GM23338 (cell line): ENCODE measurements at regions not wholly inside any gene's neighbourhood (a gene's known extent, or its start where the extent isn't known, plus 50 kb on each side); places are given as distances from the start of the nearest gene placed in this dataset.
A peak's percentile ranks its signal among the peaks of the same experiment; 100 is the strongest.

Experiments used
- CREB1 ChIP-seq: fragments of 250-450 bp; sonication (Bioruptor Pico); IDR thresholded peaks from 2 replicates; pipeline ENCODE4 v1.5.0; 2020; ENCODE audit warnings: low read depth, mild to moderate bottlenecking, moderate library complexity
- EZH2phosphoT487 ChIP-seq: fragments of 200-600 bp; sonication (generic); IDR thresholded peaks from one replicate; pipeline ENCODE4 v1.8.1; 2018; ENCODE audit warnings: antibody characterized with exemption; ENCODE audit not compliant: unreplicated experiment
- TF ChIP-seq, protein P1 (sequence below), 2 experiments: fragments of 200-600 bp in 1 of 2; sonication (generic) in 1 of 2; conservative IDR thresholded peaks; 2 replicates each; pipeline versions ENCODE4 v1.5.1 to v1.6.1; 2016 to 2017; ENCODE audit warnings: antibody characterized with exemption in 2 of 2, low read depth in 2 of 2, mild to moderate bottlenecking in 2 of 2, moderate library complexity in 1 of 2

DNA sequence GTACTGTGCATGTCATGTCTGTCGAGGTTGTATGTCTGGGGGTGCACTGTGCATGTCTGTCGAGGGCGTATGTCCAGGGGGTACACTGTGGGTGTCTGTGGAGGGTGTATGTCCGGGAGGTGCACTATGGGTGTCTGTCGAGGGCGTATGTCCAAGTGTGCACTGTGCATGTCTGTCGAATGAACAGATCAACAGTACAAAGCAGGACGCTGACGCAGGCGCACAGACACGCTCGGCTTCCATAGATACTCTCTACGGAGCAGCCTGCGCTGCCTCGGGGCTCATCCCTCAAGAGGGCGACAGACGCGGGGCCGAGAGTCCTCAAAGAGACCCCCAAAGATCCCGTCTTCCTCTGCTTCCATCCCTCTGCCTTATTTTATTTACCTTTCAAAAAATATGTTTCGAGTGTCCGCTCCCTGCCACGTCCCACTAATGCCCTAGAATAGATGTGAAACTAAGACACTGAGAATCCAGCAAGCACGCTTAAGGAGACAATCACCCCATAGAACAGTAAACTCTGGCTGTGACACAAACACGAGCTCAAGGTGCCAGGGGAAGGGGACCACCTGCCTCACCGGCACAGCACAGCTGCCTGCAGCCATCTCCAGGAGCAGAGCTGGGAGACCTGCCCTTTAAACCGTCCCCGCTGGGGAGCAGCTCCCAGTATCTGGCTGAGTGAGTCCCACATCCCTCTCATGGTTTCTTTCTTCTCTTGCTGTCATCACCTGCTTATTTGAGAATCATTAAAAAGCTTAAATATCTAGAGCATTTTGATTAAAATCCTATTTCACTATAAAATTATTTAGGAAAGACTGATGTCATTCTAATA lies 250.5 kb upstream of the MYT1L start:
- no peak for TF ChIP-seq CREB1 (CRISPR knock-in tag)
- no peak for TF ChIP-seq EZH2phosphoT487
- TF ChIP-seq, protein P1, sequence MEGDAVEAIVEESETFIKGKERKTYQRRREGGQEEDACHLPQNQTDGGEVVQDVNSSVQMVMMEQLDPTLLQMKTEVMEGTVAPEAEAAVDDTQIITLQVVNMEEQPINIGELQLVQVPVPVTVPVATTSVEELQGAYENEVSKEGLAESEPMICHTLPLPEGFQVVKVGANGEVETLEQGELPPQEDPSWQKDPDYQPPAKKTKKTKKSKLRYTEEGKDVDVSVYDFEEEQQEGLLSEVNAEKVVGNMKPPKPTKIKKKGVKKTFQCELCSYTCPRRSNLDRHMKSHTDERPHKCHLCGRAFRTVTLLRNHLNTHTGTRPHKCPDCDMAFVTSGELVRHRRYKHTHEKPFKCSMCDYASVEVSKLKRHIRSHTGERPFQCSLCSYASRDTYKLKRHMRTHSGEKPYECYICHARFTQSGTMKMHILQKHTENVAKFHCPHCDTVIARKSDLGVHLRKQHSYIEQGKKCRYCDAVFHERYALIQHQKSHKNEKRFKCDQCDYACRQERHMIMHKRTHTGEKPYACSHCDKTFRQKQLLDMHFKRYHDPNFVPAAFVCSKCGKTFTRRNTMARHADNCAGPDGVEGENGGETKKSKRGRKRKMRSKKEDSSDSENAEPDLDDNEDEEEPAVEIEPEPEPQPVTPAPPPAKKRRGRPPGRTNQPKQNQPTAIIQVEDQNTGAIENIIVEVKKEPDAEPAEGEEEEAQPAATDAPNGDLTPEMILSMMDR (conservative IDR thresholded peaks at IDR 0.05; ENCODE audit: low read depth in 2 of 2): peak in 1 of 2 experiments; percentile 25; a peak in 2 of 4 replicates
